Uterus (tissue), 3 donors: ENCODE measurements at regions not wholly inside any gene's neighbourhood (a gene's known extent, or its start where the extent isn't known, plus 50 kb on each side); places are given as distances from the start of the nearest gene placed in this dataset.

Experiments
- DNase-seq, 2 donors: peaks; one replicate each; pipeline ENCODE4 v3.0.0-alpha.2; 2019 to 2020
- H3K27ac ChIP-seq, 2 donors: fragments of 200-600 bp; sonication (generic); 1 replicate in 1 of 2; 2 replicates in 1 of 2; pipeline ENCODE4 v1.5.1; 2016 to 2018
- H3K27me3 ChIP-seq, 2 donors: fragments of 200-600 bp; sonication (generic); one replicate each; pipeline ENCODE4 v1.5.1; 2018 to 2019; ENCODE audit warnings: control low read depth in 1 of 2
- H3K36me3 ChIP-seq, 2 donors: fragments of 200-600 bp; sonication (generic); one replicate each; pipeline ENCODE4 v1.5.1; 2019; ENCODE audit warnings: control low read depth in 1 of 2
- H3K4me1 ChIP-seq, 2 donors: fragments of 200-600 bp; sonication (generic); one replicate each; pipeline ENCODE4 v1.5.1; 2018 to 2019; ENCODE audit warnings: control low read depth in 1 of 2
- H3K4me3 ChIP-seq, 2 donors: fragments of 200-600 bp; sonication (generic); 1 replicate in 1 of 2; 2 replicates in 1 of 2; pipeline ENCODE4 v1.5.1; 2018 to 2019; ENCODE audit warnings: mild to moderate bottlenecking in 1 of 2
- H3K9me3 ChIP-seq, 2 donors: fragments of 200-600 bp; sonication (generic); one replicate each; pipeline ENCODE4 v1.5.1; 2019; ENCODE audit warnings: control low read depth in 1 of 2
- POLR2A ChIP-seq, 2 donors: fragments of 450-650 bp; IDR thresholded peaks; one replicate each; pipeline ENCODE4 v1.6.1; 2016; ENCODE audit warnings: antibody characterized with exemption in 2 of 2, mild to moderate bottlenecking in 1 of 2, moderate library complexity in 1 of 2
- intact Hi-C: fragments of 100-400 bp; cut with DNase I; formaldehyde crosslinking; loops from one replicate; pipeline ENCODE4 v1.15.1; 2023; ENCODE audit warnings: low total_unique reads
- TF ChIP-seq, protein P1 (sequence below), 4 experiments: fragments of 200-600 bp in 2 of 4; fragments of 450-650 bp in 2 of 4; sonication (generic) in 2 of 4; IDR thresholded peaks; one replicate each; pipeline ENCODE4 v1.5.1; 2016 to 2019; ENCODE audit warnings: antibody characterized with exemption in 4 of 4, mild to moderate bottlenecking in 2 of 4, moderate library complexity in 1 of 4
- donor health status: DM: yes; HTN: yes; CAD: no.

DNA sequence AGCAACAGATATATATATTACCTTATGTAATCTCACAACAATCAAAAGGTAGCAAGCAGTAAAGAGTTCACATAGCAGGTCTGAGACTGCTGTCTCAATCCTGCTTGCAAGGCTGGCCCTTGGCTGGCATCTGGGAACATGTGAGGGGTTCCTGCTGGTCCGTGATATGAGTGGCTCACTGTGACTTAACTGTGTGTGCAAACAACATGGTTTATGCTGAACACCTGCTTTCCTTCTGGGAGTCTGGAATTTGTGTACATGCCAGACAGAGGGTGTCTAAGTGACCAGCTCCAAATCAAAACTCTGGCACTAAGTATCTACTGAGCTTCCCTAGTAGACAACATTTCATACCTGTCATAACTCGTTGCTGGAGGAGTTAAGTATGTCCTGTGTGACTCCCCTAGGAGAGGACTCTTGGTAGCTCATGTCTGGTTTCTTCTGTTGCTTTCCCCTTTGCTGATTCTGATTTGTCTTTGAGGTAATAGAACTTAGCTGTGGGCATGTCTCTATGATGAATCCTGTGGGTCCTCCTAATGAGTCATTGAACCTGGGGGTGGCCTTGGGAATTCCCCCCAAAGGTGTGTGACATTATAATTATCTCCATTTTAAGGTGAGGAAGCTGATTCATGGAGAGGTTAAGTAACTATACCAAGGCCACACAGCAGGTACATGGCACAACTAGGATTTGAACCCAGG lies 131.6 kb upstream of the NEDD9 start:
- H3K9me3 ChIP-seq: no peaks in the 10 kb centered on the region
- peak overlapping the region; percentile 90 to 95 for H3K27ac ChIP-seq
- H3K36me3 ChIP-seq: no peaks in the 10 kb centered on the region
- no peak overlapping the region for H3K4me3 ChIP-seq
- H3K27me3 ChIP-seq: no peaks in the 10 kb centered on the region
- no peak for TF ChIP-seq POLR2A (IDR thresholded peaks at IDR 0.05)
- TF ChIP-seq, protein P1, sequence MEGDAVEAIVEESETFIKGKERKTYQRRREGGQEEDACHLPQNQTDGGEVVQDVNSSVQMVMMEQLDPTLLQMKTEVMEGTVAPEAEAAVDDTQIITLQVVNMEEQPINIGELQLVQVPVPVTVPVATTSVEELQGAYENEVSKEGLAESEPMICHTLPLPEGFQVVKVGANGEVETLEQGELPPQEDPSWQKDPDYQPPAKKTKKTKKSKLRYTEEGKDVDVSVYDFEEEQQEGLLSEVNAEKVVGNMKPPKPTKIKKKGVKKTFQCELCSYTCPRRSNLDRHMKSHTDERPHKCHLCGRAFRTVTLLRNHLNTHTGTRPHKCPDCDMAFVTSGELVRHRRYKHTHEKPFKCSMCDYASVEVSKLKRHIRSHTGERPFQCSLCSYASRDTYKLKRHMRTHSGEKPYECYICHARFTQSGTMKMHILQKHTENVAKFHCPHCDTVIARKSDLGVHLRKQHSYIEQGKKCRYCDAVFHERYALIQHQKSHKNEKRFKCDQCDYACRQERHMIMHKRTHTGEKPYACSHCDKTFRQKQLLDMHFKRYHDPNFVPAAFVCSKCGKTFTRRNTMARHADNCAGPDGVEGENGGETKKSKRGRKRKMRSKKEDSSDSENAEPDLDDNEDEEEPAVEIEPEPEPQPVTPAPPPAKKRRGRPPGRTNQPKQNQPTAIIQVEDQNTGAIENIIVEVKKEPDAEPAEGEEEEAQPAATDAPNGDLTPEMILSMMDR (IDR thresholded peaks at IDR 0.05): no peak
- no peak for DNase-seq
- intact Hi-C loops: no loop called here
- peaks cover 0 to 8% of the 10 kb centered on the region in 2 donors for H3K4me1 ChIP-seq

DNA sequence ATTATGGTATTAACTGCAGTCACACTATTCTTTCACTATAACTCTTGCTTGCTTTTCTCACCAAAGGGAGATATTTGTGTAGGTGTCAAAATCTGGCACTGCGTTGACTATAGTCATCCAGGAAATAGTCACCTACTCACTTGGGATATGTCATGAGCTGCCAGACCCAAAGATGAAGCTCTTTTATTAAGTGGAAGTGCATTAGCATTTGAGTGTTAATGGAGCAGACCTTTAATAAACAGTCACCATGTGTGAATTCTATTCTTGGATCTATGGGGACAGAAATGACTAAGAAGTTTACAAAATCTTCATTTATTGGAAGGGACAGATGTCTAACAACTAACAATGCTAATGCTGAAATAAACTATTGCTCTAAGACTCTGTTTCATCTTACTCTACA lies 130.1 kb upstream of the NEDD9 start:
- no peaks in the 10 kb centered on the region for H3K36me3 ChIP-seq
- no peak for DNase-seq
- TF ChIP-seq, protein P1 (IDR thresholded peaks at IDR 0.05): no peak
- TF ChIP-seq POLR2A (IDR thresholded peaks at IDR 0.05): no peak
- H3K27me3 ChIP-seq: no peaks in the 10 kb centered on the region
- H3K27ac ChIP-seq: no peak overlapping the region
- H3K9me3 ChIP-seq: no peaks in the 10 kb centered on the region
- intact Hi-C loops: no loop called here
- peaks cover 0 to 8% of the 10 kb centered on the region in 2 donors for H3K4me1 ChIP-seq
- H3K4me3 ChIP-seq: no peak overlapping the region

DNA sequence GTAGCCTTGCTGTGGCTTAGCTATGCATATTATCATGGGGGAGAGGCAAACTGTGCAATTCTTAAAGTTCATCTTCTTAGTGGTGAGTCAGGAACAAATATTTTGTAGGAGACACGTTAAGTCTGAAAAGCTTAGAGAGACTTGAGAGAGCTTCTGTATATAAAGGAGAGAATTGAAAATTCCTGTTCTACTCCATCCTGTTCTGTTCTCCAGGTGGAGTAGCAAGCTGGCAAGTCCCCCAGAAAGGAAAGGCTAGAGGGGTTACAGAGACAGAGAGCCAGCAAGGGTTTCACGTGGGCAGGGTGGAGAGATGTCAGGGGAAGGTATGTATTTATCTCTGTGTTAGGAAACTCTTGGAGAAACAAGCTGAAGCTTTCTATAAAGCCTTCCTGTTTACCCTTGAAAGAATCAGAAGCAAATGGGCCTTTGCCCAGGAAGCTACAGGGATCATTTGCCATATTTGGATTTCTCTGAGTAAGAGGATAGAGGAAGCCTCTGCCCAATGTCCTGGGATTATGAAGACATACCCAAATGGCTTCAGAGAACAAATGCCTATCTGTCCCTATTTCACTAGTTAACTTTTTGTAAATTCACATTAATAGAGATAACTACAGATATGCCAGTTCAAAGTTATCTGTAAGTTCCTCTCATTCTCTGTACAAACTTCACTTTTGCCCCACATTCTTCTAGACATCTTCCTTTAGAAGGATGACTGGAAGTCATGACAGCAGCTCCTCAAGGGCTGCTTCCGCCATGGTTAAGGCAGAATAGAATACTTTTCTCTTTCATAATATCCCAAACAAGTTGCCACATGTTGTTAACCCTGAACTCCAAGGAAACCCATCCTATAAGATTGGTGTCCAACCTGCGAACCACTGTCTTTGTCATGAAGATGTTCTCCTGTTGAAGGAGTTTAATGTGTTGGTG lies 126.7 kb upstream of the NEDD9 start:
- Histone ChIP-seq H3K4me1 (no peaks in the 10 kb centered on the region), H3K36me3 (no peaks in the 10 kb centered on the region), H3K27me3 (no peaks in the 10 kb centered on the region), H3K27ac (peak overlapping the region; percentile 55 to 84), H3K9me3 (no peaks in the 10 kb centered on the region), H3K4me3 (no peak overlapping the region)
- intact Hi-C loops: no loop called here
- peak in 1 of 2 donors; percentile 36 for DNase-seq
- TF ChIP-seq, protein P1 (IDR thresholded peaks at IDR 0.05): no peak
- no peak for TF ChIP-seq POLR2A (IDR thresholded peaks at IDR 0.05)

DNA sequence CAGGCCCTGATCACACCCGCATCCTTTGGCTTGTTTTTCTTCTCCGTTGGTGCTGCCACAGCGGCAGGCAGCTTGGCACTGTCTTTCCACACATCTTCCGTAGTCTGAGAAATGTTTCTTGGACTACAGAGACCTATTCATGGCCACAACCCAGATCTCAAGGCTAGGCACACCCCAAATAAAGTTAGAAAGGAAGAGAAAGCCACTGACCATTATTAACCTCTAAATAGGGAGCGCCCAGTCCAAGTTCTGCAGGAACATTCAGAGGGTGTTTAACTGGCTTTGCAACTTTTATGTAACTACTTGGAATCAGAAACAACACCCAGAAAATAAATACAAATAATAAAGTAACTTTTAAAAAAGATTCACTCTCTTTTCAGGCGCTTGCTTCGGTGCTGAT lies 124.8 kb upstream of the NEDD9 start:
- intact Hi-C loops: no loop called here
- no peak for TF ChIP-seq POLR2A (IDR thresholded peaks at IDR 0.05)
- TF ChIP-seq, protein P1 (IDR thresholded peaks at IDR 0.05): no peak
- no peaks in the 10 kb centered on the region for H3K9me3 ChIP-seq
- H3K4me3 ChIP-seq: no peak overlapping the region
- peak overlapping the region; percentile 68 to 84 for H3K27ac ChIP-seq
- peaks cover 0 to 5% of the 10 kb centered on the region in 2 donors for H3K4me1 ChIP-seq
- no peak for DNase-seq
- no peaks in the 10 kb centered on the region for H3K36me3 ChIP-seq
- H3K27me3 ChIP-seq: no peaks in the 10 kb centered on the region
